Tibial artery (tissue), 4 donors: ENCODE measurements at regions not wholly inside any gene's neighbourhood (a gene's known extent, or its start where the extent isn't known, plus 50 kb on each side); places are given as distances from the start of the nearest gene placed in this dataset.

Experiments used
- DNase-seq, 2 donors: peaks; one replicate each; pipeline ENCODE4 v3.0.0-alpha.2; 2019
- H3K27ac ChIP-seq, 2 donors: fragments of 200-600 bp; sonication (generic) in 1 of 2; 1 replicate in 1 of 2; 2 replicates in 1 of 2; pipeline ENCODE4 v1.5.1; 2018 to 2019; ENCODE audit warnings: mild to moderate bottlenecking in 1 of 2
- H3K27me3 ChIP-seq, 2 donors: fragments of 200-600 bp; sonication (generic) in 1 of 2; one replicate each; pipeline versions ENCODE4 v1.5.1 to v1.6.0; 2016 to 2019
- H3K36me3 ChIP-seq, 3 donors: fragments of 200-600 bp; sonication (generic) in 2 of 3; one replicate each; pipeline ENCODE4 v1.5.1; 2016 to 2019; ENCODE audit warnings: mild to moderate bottlenecking in 2 of 3
- H3K4me1 ChIP-seq, 4 donors: fragments of 200-600 bp; sonication (generic) in 2 of 4; 1 replicate in 3 of 4; 2 replicates in 1 of 4; pipeline ENCODE4 v1.5.1; 2016 to 2019
- H3K4me3 ChIP-seq, 2 donors: fragments of 200-600 bp; sonication (generic) in 1 of 2; 1 replicate in 1 of 2; 2 replicates in 1 of 2; pipeline ENCODE4 v1.5.1; 2018 to 2019; ENCODE audit warnings: mild to moderate bottlenecking in 2 of 2
- H3K9me3 ChIP-seq, 3 donors: fragments of 200-600 bp; sonication (generic) in 1 of 3; one replicate each; pipeline ENCODE4 v1.5.1; 2016 to 2019
- CTCF ChIP-seq, 2 experiments: fragments of 200-600 bp in 1 of 2; fragments of 450-650 bp in 1 of 2; IDR thresholded peaks; one replicate each; pipeline ENCODE4 v1.5.1; 2017 to 2019; ENCODE audit warnings: antibody characterized with exemption in 2 of 2, mild to moderate bottlenecking in 1 of 2, moderate library complexity in 1 of 2
- intact Hi-C: fragments of 100-400 bp; cut with DNase I; formaldehyde crosslinking; loops from one replicate; pipeline ENCODE4 v1.15.0; 2023; ENCODE audit warnings: low total_unique reads

DNA sequence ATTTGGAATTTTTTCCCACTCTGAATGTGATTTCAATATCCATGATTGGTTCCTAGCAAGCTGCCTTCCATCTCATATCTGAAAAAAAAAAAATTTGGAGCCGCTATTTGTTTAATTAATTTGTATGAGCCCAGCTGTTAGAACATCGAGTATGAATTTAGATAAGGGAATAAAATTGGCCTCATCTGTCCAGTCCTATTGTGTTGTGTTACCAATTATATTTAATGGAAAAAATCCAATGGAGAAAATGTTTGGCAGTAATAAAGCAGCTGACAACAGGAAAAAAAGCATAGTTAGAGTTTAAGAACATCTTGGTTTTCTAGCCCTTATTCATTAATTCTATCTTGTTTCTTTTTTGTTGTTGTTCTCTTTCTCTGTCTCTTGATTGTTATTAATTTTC, 735.6 kb upstream of the RIOK2 start:
- no peak for DNase-seq
- intact Hi-C loops: no loop called here
- TF ChIP-seq CTCF (IDR thresholded peaks at IDR 0.05): no peak
- Histone ChIP-seq H3K36me3 (no peaks in the 10 kb centered on the region), H3K27me3 (no peaks in the 10 kb centered on the region), H3K4me1 (no peaks in the 10 kb centered on the region), H3K27ac (no peak overlapping the region), H3K9me3 (no peaks in the 10 kb centered on the region), H3K4me3 (no peak overlapping the region)

DNA sequence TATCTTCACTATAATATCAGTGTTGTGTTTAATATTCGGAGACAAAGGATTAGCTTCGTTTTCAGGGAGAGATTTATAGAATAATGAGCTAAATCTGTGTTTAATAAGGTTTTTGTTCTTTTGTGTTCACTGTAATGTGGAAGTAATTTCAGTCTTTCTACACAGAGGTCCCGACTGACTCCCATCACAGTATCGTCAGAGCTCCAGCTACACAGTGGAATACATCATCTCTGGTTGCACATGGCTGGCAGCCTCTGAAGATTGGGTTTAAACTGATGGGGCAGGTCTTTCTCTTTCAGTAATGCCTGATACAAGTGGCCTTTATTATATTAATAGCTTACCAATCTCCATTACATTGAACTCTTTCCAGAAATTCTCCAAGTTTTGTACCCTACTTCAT, 736.7 kb upstream of the RIOK2 start:
- TF ChIP-seq CTCF (IDR thresholded peaks at IDR 0.05): no peak
- Histone ChIP-seq H3K4me3 (no peak overlapping the region), H3K4me1 (no peaks in the 10 kb centered on the region), H3K27me3 (no peaks in the 10 kb centered on the region), H3K9me3 (no peaks in the 10 kb centered on the region), H3K27ac (no peak overlapping the region), H3K36me3 (no peaks in the 10 kb centered on the region)
- intact Hi-C loops: no loop called here
- no peak for DNase-seq

- Histone ChIP-seq H3K9me3 (no peaks in the 10 kb centered on the region), H3K27ac (no peak overlapping the region), H3K27me3 (no peaks in the 10 kb centered on the region), H3K4me3 (no peak overlapping the region), H3K4me1 (no peaks in the 10 kb centered on the region), H3K36me3 (no peaks in the 10 kb centered on the region)
- no peak for DNase-seq
- no peak for TF ChIP-seq CTCF (IDR thresholded peaks at IDR 0.05)
- intact Hi-C loops: no loop called here
Measured at GRCh38 chr5:97922776-97923175, 739.7 kb upstream of the RIOK2 start.

DNA sequence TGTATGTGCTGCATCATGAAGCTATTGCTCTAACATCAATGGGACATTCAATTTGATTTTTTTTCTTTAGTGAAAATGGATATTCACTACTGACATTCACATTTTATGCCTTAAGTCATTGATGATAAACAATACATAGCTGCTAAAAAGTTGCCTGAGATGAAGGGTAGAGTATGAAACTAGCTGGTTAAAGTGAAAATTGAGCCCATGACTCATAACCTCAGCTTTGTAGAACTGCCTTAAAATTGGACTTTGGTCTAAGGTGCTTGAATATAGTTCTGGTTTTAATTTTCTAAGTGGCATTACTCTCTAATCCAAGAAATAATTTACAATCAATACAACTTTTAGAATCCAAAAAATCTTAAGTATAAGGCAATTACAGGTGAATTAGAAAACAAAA, 740.4 kb upstream of the RIOK2 start:
- no peak for TF ChIP-seq CTCF (IDR thresholded peaks at IDR 0.05)
- intact Hi-C loops: no loop called here

GRCh38 chr5:97923997-97924396, 741.0 kb upstream of the RIOK2 start:
- TF ChIP-seq CTCF (IDR thresholded peaks at IDR 0.05): no peak
- H3K36me3 ChIP-seq: no peaks in the 10 kb centered on the region
- H3K27me3 ChIP-seq: no peaks in the 10 kb centered on the region
- H3K27ac ChIP-seq: no peak overlapping the region
- no peaks in the 10 kb centered on the region for H3K9me3 ChIP-seq
- DNase-seq: no peak
- no peak overlapping the region for H3K4me3 ChIP-seq
- no peaks in the 10 kb centered on the region for H3K4me1 ChIP-seq
- intact Hi-C loops: no loop called here

More for the DNA sequence above, 740.4 kb upstream of the RIOK2 start:
- no peak overlapping the region for H3K4me3 ChIP-seq
- H3K9me3 ChIP-seq: no peaks in the 10 kb centered on the region
- no peaks in the 10 kb centered on the region for H3K36me3 ChIP-seq
- DNase-seq: no peak
- H3K27ac ChIP-seq: no peak overlapping the region
- no peaks in the 10 kb centered on the region for H3K4me1 ChIP-seq
- H3K27me3 ChIP-seq: no peaks in the 10 kb centered on the region

GRCh38 chr5:97929383-97929782, 746.3 kb upstream of the RIOK2 start:
- DNase-seq: no peak
- Histone ChIP-seq H3K9me3 (no peaks in the 10 kb centered on the region), H3K36me3 (no peaks in the 10 kb centered on the region), H3K4me3 (no peak overlapping the region), H3K27me3 (no peaks in the 10 kb centered on the region), H3K4me1 (no peaks in the 10 kb centered on the region), H3K27ac (no peak overlapping the region)
- intact Hi-C loops: no loop called here
- TF ChIP-seq CTCF (IDR thresholded peaks at IDR 0.05): no peak
